Suprapubic skin (tissue), 3 donors: ENCODE measurements at regions not wholly inside any gene's neighbourhood (a gene's known extent, or its start where the extent isn't known, plus 50 kb on each side); places are given as distances from the start of the nearest gene placed in this dataset.

Experiments
- CTCF ChIP-seq, 2 donors: fragments of 200-600 bp in 1 of 2; fragments of 450-650 bp in 1 of 2; sonication (generic) in 1 of 2; IDR thresholded peaks; one replicate each; pipeline ENCODE4 v1.5.1; 2016 to 2019; ENCODE audit warnings: antibody characterized with exemption in 2 of 2, mild to moderate bottlenecking in 1 of 2, moderate library complexity in 1 of 2
- POLR2AphosphoS5 ChIP-seq, 3 donors: sonication (generic); formaldehyde crosslinking; IDR thresholded peaks; one replicate each; pipeline ENCODE4 v1.6.1; 2017; ENCODE audit warnings: antibody characterized with exemption in 3 of 3

GRCh38 chr6:74936886-74937285 is 269.0 kb downstream of the COL12A1 start:
- TF ChIP-seq POLR2AphosphoS5 (IDR thresholded peaks at IDR 0.05), result no peak
- no peak for TF ChIP-seq CTCF (IDR thresholded peaks at IDR 0.05)
